ENCODE measurements at regions not wholly inside any gene's neighbourhood (a gene's known extent, or its start where the extent isn't known, plus 50 kb on each side); places are given as distances from the start of the nearest gene placed in this dataset.
"Not testable (repeated sequence)": the region's sequence is repeated elsewhere in the genome, so short reads cannot be mapped to it uniquely, and the experiment has no call there.

DNA sequence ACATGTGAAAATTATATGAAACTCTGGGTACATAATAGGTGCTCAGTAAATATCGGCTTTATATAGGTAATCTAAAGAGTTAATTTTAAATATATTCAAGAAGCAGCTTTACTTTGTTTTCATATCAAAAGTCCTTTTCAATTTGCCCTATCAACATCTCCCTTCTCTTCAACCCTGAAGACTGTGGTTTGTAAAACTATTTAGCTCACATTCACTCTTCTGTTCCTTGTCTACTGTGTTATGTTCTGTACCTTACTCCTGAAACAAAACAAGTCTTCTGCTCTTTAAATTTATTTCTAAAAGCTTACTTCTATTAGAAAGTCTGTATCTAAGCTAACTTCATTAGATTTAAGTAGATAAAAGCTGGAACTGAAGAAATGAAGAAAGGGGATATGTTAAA lies 301.7 kb upstream of the PMFBP1 start:
- intact Hi-C loops (cut with micrococcal nuclease), result loop anchor here (2.0 kb wide), 1 partner anchor 191 kb away; no protein-coding TSS in a partner anchor
- no peaks in the 10 kb centered on the region for H3K36me3 Mint-ChIP-seq (ENCODE audit: low read depth)
- H3K27me3 Mint-ChIP-seq (ENCODE audit: low read depth), result no peaks in the 10 kb centered on the region
- no peak for DNase-seq (ENCODE audit: low spot score)
- H3K27ac Mint-ChIP-seq, result no peak overlapping the region
- peaks cover 13% of the 10 kb centered on the region for H3K4me1 Mint-ChIP-seq (ENCODE audit: low read depth)
- no peaks in the 10 kb centered on the region for H3K9me3 Mint-ChIP-seq
- no peak overlapping the region for H3K4me3 Mint-ChIP-seq (ENCODE audit: low read depth)

DNA sequence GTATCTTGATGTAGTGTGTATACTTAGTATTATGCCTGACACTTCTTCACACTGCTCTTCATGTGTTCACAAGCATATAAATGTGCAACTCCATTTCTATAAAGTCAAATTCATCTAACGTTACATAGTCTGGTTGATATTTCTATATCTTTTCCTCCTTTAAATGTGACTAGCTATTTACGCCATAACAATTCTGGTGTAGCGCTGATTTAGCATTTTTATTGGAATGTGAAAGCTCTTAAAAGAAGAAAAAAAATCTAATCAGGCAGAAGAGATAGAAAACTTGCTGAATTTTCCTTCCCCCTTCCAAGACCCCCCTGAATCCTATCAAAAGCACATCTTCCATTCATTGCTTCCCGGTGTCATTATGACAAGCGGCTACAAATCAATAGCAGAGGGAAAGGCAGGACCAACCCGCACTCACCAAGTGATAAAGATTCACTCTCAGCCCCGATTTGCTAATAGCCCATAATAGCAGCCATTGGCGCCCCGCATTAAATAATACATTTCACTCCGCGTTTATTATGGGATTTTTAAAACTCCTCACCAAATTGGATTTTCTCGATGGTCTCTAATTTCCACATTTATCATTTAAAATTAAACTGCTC lies 299.5 kb upstream of the PMFBP1 start:
- no peaks in the 10 kb centered on the region for H3K27me3 Mint-ChIP-seq (ENCODE audit: low read depth)
- intact Hi-C loops (cut with micrococcal nuclease), result no loop called here
- no peaks in the 10 kb centered on the region for H3K9me3 Mint-ChIP-seq
- no peak overlapping the region for H3K4me3 Mint-ChIP-seq (ENCODE audit: low read depth)
- peaks cover 13% of the 10 kb centered on the region for H3K4me1 Mint-ChIP-seq (ENCODE audit: low read depth)
- DNase-seq (ENCODE audit: low spot score), result no peak
- H3K36me3 Mint-ChIP-seq (ENCODE audit: low read depth), result no peaks in the 10 kb centered on the region
- H3K27ac Mint-ChIP-seq, result no peak overlapping the region

DNA sequence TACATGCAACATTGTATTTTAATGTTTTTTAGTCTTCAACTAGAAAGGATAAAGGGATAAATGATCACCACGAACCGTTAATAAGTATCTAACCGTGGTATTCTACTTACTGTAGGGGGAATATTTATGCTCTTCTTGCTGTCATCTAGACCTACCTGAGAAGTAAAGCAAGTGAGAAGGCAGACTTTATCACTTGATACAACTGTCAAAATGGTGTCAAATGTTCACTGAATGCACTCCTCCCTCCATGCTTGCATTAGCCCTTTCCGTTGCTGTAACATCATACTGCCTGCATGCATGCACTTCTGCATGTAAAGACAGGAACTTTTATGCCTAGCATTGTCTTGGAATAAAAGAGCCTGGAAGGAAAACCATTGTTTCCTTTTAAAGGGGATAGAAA lies 298.6 kb upstream of the PMFBP1 start:
- no peak overlapping the region for H3K4me3 Mint-ChIP-seq (ENCODE audit: low read depth)
- H3K9me3 Mint-ChIP-seq, result no peaks in the 10 kb centered on the region
- H3K27ac Mint-ChIP-seq, result no peak overlapping the region
- peaks cover 10% of the 10 kb centered on the region for H3K4me1 Mint-ChIP-seq (ENCODE audit: low read depth)
- H3K27me3 Mint-ChIP-seq (ENCODE audit: low read depth), result no peaks in the 10 kb centered on the region
- intact Hi-C loops (cut with micrococcal nuclease), result no loop called here
- no peak for DNase-seq (ENCODE audit: low spot score)
- no peaks in the 10 kb centered on the region for H3K36me3 Mint-ChIP-seq (ENCODE audit: low read depth)

DNA sequence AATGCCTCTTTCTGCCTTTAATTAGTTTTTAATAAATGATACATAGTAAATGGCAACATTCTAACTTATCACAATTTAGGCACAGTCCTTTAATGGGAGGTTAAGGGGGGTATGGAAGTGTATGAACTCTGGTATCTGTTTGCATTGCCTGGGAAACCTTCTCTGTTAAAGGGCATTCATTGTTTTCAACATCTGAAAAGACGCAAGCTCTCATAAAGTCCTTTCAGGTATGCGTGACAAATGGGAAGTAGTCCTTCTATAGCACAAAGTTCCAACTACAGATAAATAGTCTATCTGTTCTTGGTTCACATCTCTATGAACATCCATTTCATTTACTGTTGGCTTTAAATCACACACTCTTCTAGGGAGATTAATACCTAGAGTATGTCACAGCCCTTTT lies 298.0 kb upstream of the PMFBP1 start:
- no peaks in the 10 kb centered on the region for H3K36me3 Mint-ChIP-seq (ENCODE audit: low read depth)
- no peak overlapping the region for H3K27ac Mint-ChIP-seq
- peaks cover 8% of the 10 kb centered on the region for H3K4me1 Mint-ChIP-seq (ENCODE audit: low read depth)
- H3K9me3 Mint-ChIP-seq, result no peaks in the 10 kb centered on the region
- H3K4me3 Mint-ChIP-seq (ENCODE audit: low read depth), result no peak overlapping the region
- H3K27me3 Mint-ChIP-seq (ENCODE audit: low read depth), result no peaks in the 10 kb centered on the region
- intact Hi-C loops (cut with micrococcal nuclease), result no loop called here
- DNase-seq (ENCODE audit: low spot score), result no peak

DNA sequence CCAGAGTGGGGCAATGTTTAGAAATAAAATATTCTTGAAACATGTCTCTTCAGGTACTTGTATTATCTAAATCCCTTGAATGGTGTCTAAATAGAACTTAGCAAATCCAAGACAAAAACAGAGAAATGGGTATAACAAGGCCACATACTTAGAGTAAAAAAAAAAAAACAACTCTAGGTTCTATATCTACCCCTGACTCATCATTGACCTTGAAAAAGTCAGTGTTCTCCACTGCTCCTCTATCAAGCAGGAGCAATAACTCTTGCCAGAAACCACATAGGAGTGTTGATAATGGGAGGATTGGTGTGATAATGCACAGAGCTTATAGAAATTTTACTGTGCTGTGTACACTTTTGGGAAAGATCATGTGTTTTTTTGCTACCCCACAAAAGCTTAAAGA lies 296.6 kb upstream of the PMFBP1 start:
- DNase-seq (ENCODE audit: low spot score), result no peak
- H3K4me3 Mint-ChIP-seq (ENCODE audit: low read depth), result no peak overlapping the region
- no peaks in the 10 kb centered on the region for H3K27me3 Mint-ChIP-seq (ENCODE audit: low read depth)
- peaks cover 2% of the 10 kb centered on the region for H3K4me1 Mint-ChIP-seq (ENCODE audit: low read depth)
- no peak overlapping the region for H3K27ac Mint-ChIP-seq
- no peaks in the 10 kb centered on the region for H3K36me3 Mint-ChIP-seq (ENCODE audit: low read depth)
- no peaks in the 10 kb centered on the region for H3K9me3 Mint-ChIP-seq
- intact Hi-C loops (cut with micrococcal nuclease), result no loop called here

DNA sequence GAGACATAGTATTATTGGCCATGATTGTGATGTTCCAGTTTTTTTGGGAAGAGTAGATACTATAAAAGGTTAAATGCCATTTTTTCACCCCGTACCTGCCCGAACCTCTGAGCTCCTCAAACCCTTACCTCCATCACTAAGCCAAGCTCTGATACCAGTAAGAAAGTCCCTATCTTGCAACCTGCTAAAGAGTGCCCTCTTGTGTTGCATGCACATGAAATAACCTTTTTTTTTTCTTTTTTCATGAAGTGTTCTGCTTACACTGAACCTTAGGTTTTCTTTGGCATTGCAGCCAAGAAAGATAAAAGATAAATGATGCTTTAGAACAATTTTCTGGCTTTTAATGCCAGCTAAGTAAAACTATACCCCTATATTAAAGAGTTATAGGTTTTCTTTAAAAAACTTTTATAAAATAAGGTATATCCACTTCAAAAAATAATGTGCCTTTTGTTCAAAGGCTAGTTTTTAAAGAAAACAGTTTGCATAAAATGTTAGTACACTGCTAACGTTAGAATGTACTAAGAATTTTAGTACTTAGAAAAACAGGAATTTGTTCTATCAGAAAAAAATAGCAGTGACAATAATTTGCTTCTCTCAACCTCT lies 295.3 kb upstream of the PMFBP1 start:
- DNase-seq (ENCODE audit: low spot score), result no peak
- Mint-ChIP-seq H3K4me1 (ENCODE audit: low read depth) (peaks cover 2% of the 10 kb centered on the region), H3K9me3 (no peaks in the 10 kb centered on the region), H3K36me3 (ENCODE audit: low read depth) (no peaks in the 10 kb centered on the region), H3K27ac (no peak overlapping the region), H3K4me3 (ENCODE audit: low read depth) (no peak overlapping the region), H3K27me3 (ENCODE audit: low read depth) (no peaks in the 10 kb centered on the region)
- intact Hi-C loops (cut with micrococcal nuclease), result no loop called here

DNA sequence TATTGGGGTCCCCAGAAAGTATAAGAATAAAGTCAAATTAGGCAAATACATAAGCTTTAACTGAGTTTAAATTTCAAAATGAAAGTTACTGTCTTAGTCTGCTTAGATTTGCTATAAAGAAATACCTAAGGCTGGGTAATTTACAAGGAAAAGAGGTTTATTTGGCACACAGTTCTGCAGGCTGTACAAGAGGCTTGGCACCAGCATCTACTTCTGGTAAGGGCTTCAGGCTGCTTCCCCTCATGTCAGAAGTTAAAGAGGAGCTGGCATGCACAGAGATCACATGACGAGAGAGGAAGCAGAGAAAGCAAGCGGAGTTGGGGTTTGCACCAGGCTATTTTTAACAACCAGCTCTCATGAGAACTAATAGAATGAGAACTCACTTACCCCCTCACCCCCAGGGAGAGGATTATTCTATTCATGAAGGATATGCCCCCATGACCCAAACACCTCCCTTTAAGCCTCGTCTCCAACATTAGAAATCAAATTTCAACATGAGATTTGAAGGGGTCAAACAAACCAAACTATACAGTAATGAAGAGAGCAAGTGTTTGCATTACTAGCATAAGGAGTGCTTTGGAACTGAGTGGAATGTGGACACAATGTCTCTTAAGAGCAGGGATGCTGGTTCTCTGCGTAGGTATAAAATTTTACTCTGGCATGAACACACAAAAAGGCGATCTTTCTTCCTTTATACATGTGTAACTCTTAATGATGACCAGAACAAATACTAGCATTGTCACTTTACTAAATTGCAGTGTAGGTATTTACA lies 292.8 kb upstream of the PMFBP1 start:
- no peak overlapping the region for H3K4me3 Mint-ChIP-seq (ENCODE audit: low read depth)
- no peak for DNase-seq (ENCODE audit: low spot score)
- no peaks in the 10 kb centered on the region for H3K27me3 Mint-ChIP-seq (ENCODE audit: low read depth)
- intact Hi-C loops (cut with micrococcal nuclease), result no loop called here
- no peaks in the 10 kb centered on the region for H3K36me3 Mint-ChIP-seq (ENCODE audit: low read depth)
- H3K4me1 Mint-ChIP-seq (ENCODE audit: low read depth), result peaks cover 2% of the 10 kb centered on the region
- H3K9me3 Mint-ChIP-seq, result no peaks in the 10 kb centered on the region
- no peak overlapping the region for H3K27ac Mint-ChIP-seq

DNA sequence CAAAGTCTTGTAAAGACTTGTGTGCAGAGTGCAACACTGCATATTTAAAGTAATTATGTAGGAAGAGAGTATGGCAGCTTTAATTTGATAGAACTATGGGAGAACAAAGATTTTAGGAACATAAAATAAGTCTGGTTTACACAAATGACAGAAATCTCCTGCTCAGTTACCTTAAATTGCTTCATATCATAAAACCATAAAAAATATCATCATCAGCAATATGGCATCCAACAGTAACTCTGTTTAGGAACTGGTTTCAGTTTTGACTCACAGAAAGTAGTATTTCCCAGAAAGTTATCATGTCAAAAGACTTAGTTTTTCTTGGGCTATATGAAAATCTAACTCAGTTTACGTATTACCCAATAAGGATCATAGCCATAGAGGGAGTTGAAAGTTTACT lies 292.1 kb upstream of the PMFBP1 start:
- no peaks in the 10 kb centered on the region for H3K36me3 Mint-ChIP-seq (ENCODE audit: low read depth)
- DNase-seq (ENCODE audit: low spot score), result no peak
- peaks cover 2% of the 10 kb centered on the region for H3K4me1 Mint-ChIP-seq (ENCODE audit: low read depth)
- intact Hi-C loops (cut with micrococcal nuclease), result no loop called here
- no peak overlapping the region for H3K4me3 Mint-ChIP-seq (ENCODE audit: low read depth)
- H3K27me3 Mint-ChIP-seq (ENCODE audit: low read depth), result no peaks in the 10 kb centered on the region
- H3K9me3 Mint-ChIP-seq, result no peaks in the 10 kb centered on the region
- no peak overlapping the region for H3K27ac Mint-ChIP-seq

DNA sequence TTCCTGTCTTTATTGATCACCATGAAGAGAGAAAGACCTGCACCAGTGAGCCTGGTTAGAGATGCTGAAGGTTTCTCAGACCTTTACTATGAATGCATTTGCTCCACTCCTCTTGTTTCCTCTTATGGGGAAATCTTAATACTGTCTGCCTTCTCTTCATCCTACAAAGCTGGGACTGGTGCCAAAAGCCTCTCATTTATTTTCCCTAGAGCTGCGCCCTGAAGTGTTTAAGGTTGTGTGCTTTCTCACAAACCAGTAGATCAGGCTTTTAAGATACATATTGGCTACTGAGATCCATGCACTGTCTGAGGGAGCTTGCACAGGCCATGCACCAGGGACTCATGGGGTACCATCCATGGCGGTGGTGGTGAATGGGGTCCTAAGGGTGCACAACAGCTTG lies 286.1 kb upstream of the PMFBP1 start:
- Mint-ChIP-seq H3K27ac (no peak overlapping the region), H3K4me3 (ENCODE audit: low read depth) (no peak overlapping the region), H3K9me3 (peaks cover 10% of the 10 kb centered on the region), H3K27me3 (ENCODE audit: low read depth) (no peaks in the 10 kb centered on the region), H3K36me3 (ENCODE audit: low read depth) (no peaks in the 10 kb centered on the region), H3K4me1 (ENCODE audit: low read depth) (no peaks in the 10 kb centered on the region)
- no peak for DNase-seq (ENCODE audit: low spot score)
- intact Hi-C loops (cut with micrococcal nuclease), result no loop called here

DNA sequence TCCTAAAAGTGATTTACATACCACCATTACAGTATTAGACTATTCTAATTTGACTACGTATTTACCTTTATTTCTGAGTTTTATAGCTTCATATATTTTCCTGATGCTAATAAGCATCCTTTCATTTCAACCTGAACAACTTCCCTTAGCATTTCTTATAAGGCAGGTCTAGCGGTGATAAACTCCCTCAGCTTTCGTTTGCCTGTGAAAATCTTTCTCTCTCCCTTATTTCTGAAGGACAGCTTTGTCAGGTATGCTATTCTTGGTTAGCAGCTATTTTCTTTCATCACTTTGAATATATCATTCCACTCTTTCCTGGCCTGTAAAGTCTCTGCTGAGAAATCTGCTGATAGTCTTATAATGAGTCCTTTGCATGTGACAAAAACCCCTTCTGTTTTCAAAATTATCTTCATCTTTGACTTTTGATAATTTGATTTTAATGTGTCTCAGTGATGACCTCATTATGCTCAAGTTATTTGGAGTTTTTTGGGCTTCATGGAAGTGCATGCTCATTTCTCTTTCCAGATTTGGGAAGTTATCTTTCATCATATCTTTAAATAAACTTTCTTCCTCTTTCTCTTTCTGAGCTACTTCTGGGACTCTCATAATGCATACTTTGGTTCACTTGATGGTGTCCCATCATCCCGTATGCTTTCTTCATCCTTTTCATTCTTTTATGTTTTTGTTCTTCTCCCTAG lies 285.4 kb upstream of the PMFBP1 start:
- intact Hi-C loops (cut with micrococcal nuclease), result no loop called here

DNA sequence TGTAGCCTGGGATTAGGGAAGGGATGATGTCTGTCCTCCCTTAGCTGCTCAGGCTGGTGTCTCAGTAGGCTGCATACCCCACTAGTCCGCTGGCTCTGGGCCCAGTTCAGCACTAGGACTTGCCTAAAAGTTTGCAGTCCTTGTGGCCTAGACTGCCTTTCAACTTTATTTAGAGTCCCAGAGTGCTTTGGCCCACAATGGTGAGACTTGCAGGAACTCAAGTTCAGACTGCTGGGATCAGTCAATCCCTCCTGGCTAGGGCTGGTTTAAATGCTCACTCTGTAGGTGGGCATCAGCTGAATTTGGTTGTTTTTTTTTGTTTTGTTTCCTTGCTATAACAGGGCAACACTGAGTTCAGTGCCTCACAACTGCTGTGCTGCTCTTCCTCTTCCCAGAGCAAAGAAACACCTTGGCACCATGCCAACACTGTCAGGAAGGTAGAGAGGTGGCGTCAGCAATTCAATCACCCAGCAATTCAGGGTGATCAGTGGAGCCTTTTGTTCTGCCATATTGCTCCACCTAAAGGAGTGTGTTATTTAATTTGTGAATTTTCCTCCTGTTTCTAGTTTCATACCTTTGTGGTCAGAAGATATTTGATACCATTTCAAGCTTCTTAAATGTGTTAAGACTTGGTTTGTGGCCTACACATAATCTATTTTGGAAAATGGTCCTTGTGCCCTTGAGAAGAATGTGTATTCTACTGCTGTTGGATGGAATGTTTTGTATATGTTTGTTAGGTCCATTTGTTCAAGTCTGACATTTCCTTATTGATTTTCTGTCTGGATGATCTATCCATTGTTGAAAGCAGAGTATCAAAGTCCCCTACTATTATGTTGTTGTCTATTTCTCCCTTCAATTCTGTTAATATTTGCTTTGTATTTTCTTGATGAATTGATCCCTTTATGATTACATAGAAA lies 284.0 kb upstream of the PMFBP1 start:
- intact Hi-C loops (cut with micrococcal nuclease), result no loop called here
- Mint-ChIP-seq H3K36me3 (ENCODE audit: low read depth) (no peaks in the 10 kb centered on the region), H3K4me3 (ENCODE audit: low read depth) (no peak overlapping the region), H3K27me3 (ENCODE audit: low read depth) (no peaks in the 10 kb centered on the region), H3K9me3 (peaks cover 17% of the 10 kb centered on the region), H3K4me1 (ENCODE audit: low read depth) (no peaks in the 10 kb centered on the region), H3K27ac (no peak overlapping the region)
- DNase-seq (ENCODE audit: low spot score), result no peak

More for the DNA sequence above, 285.4 kb upstream of the PMFBP1 start:
- H3K4me3 Mint-ChIP-seq (ENCODE audit: low read depth), result no peak overlapping the region
- H3K9me3 Mint-ChIP-seq, result peaks cover 14% of the 10 kb centered on the region
- H3K27ac Mint-ChIP-seq, result no peak overlapping the region
- H3K4me1 Mint-ChIP-seq (ENCODE audit: low read depth), result no peaks in the 10 kb centered on the region
- H3K27me3 Mint-ChIP-seq (ENCODE audit: low read depth), result no peaks in the 10 kb centered on the region
- H3K36me3 Mint-ChIP-seq (ENCODE audit: low read depth), result no peaks in the 10 kb centered on the region
- no peak for DNase-seq (ENCODE audit: low spot score)

DNA sequence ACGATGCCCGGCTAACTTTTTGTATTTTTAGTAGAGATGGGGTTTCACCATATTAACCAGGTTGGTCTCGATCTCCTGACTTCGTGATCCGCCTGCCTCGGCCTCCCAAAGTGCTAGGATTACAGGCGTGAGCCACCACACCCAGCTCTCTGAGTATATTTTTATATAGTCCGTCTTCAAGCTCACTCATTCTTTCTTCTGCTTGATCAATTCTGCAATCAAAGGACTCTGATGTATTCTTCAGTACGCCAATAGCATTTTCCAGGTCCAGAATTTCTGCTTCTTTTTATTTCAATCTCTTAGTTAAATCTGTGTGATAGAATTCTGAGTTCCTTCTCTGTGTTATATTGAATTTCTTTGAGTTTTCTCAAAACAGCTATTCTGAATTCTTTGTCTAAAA lies 281.9 kb upstream of the PMFBP1 start:
- H3K4me1 Mint-ChIP-seq (ENCODE audit: low read depth); H3K36me3 Mint-ChIP-seq (ENCODE audit: low read depth); H3K27ac Mint-ChIP-seq; DNase-seq (ENCODE audit: low spot score); intact Hi-C loops (cut with micrococcal nuclease); H3K4me3 Mint-ChIP-seq (ENCODE audit: low read depth); H3K27me3 Mint-ChIP-seq (ENCODE audit: low read depth): not testable (repeated sequence)
- H3K9me3 Mint-ChIP-seq, result peaks cover 21% of the 10 kb centered on the region
